ENCODE measurements at regions not wholly inside any gene's neighbourhood (a gene's known extent, or its start where the extent isn't known, plus 50 kb on each side); places are given as distances from the start of the nearest gene placed in this dataset.
A peak's percentile ranks its signal among the peaks of the same experiment; 100 is the strongest.

DNA sequence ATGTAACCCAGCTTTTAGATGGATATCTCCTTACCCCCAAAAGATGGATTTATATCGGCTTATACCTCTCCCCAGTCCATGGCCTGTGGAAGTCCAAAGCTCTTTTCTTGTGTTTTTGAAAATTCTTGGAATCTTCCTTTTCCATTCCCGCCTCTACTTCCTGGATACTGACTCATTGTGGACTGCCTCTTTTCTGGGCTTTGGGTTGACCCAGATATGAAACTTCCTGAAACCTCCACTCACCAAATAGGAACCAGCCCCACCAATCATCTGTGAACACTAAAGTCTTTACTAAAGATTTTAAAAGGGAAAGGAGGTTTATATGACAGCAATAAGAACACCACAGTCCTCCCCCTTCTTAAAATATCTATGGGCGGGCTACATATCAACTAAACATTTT is 163.4 kb upstream of the SYN3 start:
- intact Hi-C loops (cut with DNase I), result no loop called here
- no peak for TF ChIP-seq EP300 (IDR thresholded peaks at IDR 0.05)
- Histone ChIP-seq H3K27ac (replicated peaks in 1 of 4) (no peak overlapping the region), H3K4me1 (no peaks in the 10 kb centered on the region), H3K36me3 (no peaks in the 10 kb centered on the region), H3K4me3 (peak overlapping the region; percentile 7 to 30 (median 16)), H3K9me3 (no peaks in the 10 kb centered on the region), H3K27me3 (no peaks in the 10 kb centered on the region)
- 62% methylated on average over 3 of the region's 3 CpGs for WGBS
- no peak for DNase-seq (ENCODE audit: extremely low spot score)

DNA sequence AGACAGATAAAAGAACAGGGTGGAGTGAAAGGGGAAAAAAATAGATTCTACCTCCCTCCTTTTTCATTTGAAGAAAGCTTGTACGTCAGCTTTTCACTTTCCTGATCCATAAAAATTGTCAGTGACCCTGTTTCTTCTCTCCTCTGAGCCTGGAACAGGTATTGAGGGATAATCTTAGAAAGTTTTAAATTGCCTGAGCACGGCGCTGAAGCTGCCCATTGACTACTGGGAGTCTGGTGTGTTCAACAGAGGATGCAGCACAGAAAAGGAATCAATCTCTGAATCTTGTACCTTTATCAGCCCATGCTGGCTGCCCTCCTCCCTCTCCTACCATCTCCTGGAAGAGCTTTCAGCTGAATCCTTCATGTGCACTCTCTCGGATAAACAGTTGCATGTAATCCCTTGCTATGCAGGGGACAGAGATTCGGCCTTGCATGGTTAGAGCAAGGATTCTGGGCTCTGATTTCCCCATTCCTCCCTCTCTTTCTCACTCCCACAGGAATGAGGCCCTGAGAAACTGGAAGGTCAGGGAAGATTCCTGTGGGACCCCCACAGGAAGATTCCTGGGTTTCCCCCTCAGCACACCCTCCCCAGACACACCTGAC is 162.4 kb upstream of the SYN3 start:
- WGBS, result 75% methylated on average over 5 of the region's 5 CpGs

DNA sequence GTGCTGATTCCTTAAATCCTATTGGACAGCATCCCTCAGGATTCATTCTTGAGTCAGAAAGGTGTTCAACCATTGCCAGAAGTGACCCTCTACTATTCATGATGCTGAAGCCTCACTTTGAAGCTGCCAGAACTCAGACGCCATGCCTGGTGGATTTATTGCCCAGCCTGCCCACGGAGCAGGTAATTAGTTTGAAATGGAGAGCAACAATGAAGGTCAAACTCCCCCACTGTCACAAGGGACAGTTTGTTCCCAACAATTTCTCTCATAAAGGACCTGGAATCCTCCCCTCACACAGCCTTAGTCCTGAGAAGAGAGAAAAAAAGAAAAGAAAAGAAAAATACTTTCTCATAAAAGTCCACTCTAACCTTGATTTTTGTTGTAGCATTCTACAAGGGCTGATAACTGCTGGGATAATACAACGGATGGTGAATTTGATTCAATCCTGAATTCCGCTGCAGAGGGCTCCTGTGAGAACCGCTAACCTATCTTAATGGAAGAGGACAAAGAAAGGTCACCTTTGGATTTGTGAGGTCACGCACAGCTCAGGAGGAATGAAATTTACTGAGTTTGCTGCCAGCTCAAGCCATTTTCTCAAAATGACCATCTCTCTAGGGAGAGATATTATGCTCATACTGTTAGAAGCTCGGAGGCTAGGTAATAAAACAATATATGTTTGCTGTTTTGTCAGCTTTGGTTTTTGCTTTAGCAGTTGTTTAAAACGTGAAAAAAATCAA is 161.6 kb upstream of the SYN3 start:
- TF ChIP-seq EP300 (IDR thresholded peaks at IDR 0.05), result no peak
- no peak for TF ChIP-seq POLR2A (IDR thresholded peaks at IDR 0.05; ENCODE audit: low read depth)
- TF ChIP-seq POLR2AphosphoS5 (IDR thresholded peaks at IDR 0.05), result no peak
- TF ChIP-seq, protein P1, sequence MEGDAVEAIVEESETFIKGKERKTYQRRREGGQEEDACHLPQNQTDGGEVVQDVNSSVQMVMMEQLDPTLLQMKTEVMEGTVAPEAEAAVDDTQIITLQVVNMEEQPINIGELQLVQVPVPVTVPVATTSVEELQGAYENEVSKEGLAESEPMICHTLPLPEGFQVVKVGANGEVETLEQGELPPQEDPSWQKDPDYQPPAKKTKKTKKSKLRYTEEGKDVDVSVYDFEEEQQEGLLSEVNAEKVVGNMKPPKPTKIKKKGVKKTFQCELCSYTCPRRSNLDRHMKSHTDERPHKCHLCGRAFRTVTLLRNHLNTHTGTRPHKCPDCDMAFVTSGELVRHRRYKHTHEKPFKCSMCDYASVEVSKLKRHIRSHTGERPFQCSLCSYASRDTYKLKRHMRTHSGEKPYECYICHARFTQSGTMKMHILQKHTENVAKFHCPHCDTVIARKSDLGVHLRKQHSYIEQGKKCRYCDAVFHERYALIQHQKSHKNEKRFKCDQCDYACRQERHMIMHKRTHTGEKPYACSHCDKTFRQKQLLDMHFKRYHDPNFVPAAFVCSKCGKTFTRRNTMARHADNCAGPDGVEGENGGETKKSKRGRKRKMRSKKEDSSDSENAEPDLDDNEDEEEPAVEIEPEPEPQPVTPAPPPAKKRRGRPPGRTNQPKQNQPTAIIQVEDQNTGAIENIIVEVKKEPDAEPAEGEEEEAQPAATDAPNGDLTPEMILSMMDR (IDR thresholded peaks at IDR 0.05), result no peak
- Histone ChIP-seq H3K27ac (replicated peaks in 1 of 4) (no peak overlapping the region), H3K4me1 (no peaks in the 10 kb centered on the region), H3K9me3 (no peaks in the 10 kb centered on the region), H3K27me3 (no peaks in the 10 kb centered on the region), H3K4me3 (peak overlapping the region in 1 of 4 donors; percentile 19), H3K36me3 (no peaks in the 10 kb centered on the region)
- 52% methylated on average over 8 of the region's 8 CpGs for WGBS
- intact Hi-C loops (cut with DNase I), result no loop called here
- DNase-seq (ENCODE audit: extremely low spot score), result no peak

More for the DNA sequence above, 162.4 kb upstream of the SYN3 start:
- no peak for DNase-seq (ENCODE audit: extremely low spot score)
- Histone ChIP-seq H3K27me3 (no peaks in the 10 kb centered on the region), H3K36me3 (no peaks in the 10 kb centered on the region), H3K9me3 (no peaks in the 10 kb centered on the region), H3K4me3 (peak overlapping the region; percentile 7 to 30 (median 16)), H3K27ac (replicated peaks in 1 of 4) (no peak overlapping the region), H3K4me1 (no peaks in the 10 kb centered on the region)
- intact Hi-C loops (cut with DNase I), result no loop called here
- TF ChIP-seq, protein P1 (IDR thresholded peaks at IDR 0.05), result no peak
- no peak for TF ChIP-seq EP300 (IDR thresholded peaks at IDR 0.05)
- TF ChIP-seq POLR2A (IDR thresholded peaks at IDR 0.05; ENCODE audit: low read depth), result no peak
- no peak for TF ChIP-seq POLR2AphosphoS5 (IDR thresholded peaks at IDR 0.05)

DNA sequence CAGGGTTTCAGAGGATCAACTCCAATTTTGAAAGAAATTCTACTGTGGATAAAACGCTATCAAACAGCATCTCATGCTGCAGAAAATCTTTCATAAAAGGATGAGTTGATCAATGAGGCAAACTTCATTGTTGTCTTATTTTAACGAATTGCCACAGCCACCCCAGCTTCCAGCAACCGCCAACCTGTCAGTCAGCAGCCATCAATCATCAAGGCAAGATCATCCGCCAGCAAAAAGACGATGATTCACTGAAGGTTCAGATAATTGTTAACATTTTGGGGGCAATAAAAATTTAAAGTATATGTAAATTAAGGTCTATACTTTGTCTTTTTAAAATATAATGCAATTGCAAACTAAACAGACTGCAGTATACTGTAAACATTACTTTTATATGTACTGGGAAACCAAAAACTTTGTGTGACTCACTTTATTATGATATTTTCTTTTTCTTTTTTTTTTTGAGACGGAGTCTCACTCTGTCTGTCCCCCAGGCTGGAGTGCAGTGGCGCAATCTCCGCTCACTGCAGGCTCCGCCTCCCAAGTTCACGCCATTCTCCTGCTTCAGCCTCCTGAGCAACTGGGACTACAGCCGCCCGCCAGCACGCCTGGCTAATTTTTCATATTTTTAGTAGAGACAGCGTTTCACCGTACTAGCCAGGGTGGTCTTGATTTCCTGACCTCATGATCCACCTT is 155.3 kb upstream of the SYN3 start:
- H3K4me3 ChIP-seq, result no peak overlapping the region
- 88% methylated on average over 15 of the region's 15 CpGs for WGBS
- intact Hi-C loops (cut with DNase I), result no loop called here
- peaks cover 0 to 14% (median 0%) of the 10 kb centered on the region in 4 donors for H3K27me3 ChIP-seq
- DNase-seq (ENCODE audit: extremely low spot score), result no peak
- no peaks in the 10 kb centered on the region for H3K36me3 ChIP-seq
- no peaks in the 10 kb centered on the region for H3K4me1 ChIP-seq
- H3K27ac ChIP-seq (replicated peaks in 1 of 4), result no peak overlapping the region
- H3K9me3 ChIP-seq, result no peaks in the 10 kb centered on the region
- TF ChIP-seq, protein P1 (IDR thresholded peaks at IDR 0.05), result no peak
- TF ChIP-seq POLR2A (IDR thresholded peaks at IDR 0.05; ENCODE audit: low read depth) (no peak), EP300 (IDR thresholded peaks at IDR 0.05) (no peak), POLR2AphosphoS5 (IDR thresholded peaks at IDR 0.05) (no peak)
